K562 (cell line): ENCODE measurements at regions not wholly inside any gene's neighbourhood (a gene's known extent, or its start where the extent isn't known, plus 50 kb on each side); places are given as distances from the start of the nearest gene placed in this dataset.

ENCODE experiments used
- ATAC-seq: fragments of 200-7000 bp; cut with Tn5 transposase; 3 replicates; pipeline ENCODE4 v1.9.1; 2020; ENCODE audit warnings: moderate library complexity
- BruUV-seq: library from RNA; stranded (reverse); fragments of 400-500 nt; replicated peaks from 2 replicates; lab custom pipeline; 2021; lab: Mats Ljungman, UMichigan
- CTCF ChIA-PET: fragments of 300-600 bp; formaldehyde crosslinking; extraction: SDS; loops from one replicate; lab custom pipeline; 2021; ENCODE audit warnings: low intra/inter-chr PET ratio; lab: Yijun Ruan, JAX
- POLR2A ChIA-PET: fragments of 300-600, 350-650 bp; sonication (Branson Sonifier 250); formaldehyde crosslinking; extraction: SDS; loops from one replicate; lab custom pipeline; 2021; ENCODE audit warnings: antibody characterized with exemption, inconsistent platforms; lab: Yijun Ruan, JAX
- DNase-seq, 4 experiments: peaks; one replicate each; pipeline versions ENCODE4 v3.0.0 to v3.0.0-alpha.2; 2011 to 2018; ENCODE audit warnings: low spot score in 3 of 4, mixed read lengths in 3 of 4; ENCODE audit errors: extremely low read depth in 1 of 4
- FAIRE-seq: peaks from 2 replicates; lab custom pipeline; 2011; peaks lifted over from hg19 to GRCh38; lab: Jason Lieb, UNC
- H2AFZ ChIP-seq: 2 replicates; pipeline ENCODE4 v1.6.0; 2011; ENCODE audit warnings: low read depth, low read length, control low read depth, inconsistent platforms
- H3K27ac ChIP-seq: fragments of 200-600 bp; 3 replicates; pipeline ENCODE4 v1.8.0; 2011; ENCODE audit warnings: low read depth, mild to moderate bottlenecking, control low read depth, inconsistent platforms, low read length, moderate library complexity, mixed read lengths; ENCODE audit errors: extremely low read depth
- H3K27me3 ChIP-seq, 2 experiments: fragments of 300-600 bp in 1 of 2; 2 replicates in 1 of 2; 3 replicates in 1 of 2; pipeline versions ENCODE4 v1.6.0 to v1.8.0; 2011; ENCODE audit warnings: inconsistent platforms in 2 of 2, low read length in 2 of 2, mild to moderate bottlenecking in 1 of 2, mixed read lengths in 1 of 2, moderate library complexity in 1 of 2; ENCODE audit not compliant: control insufficient read depth in 2 of 2, insufficient read depth in 2 of 2
- H3K36me3 ChIP-seq: fragments of 300-600 bp; 3 replicates; pipeline ENCODE4 v1.8.0; 2011; ENCODE audit warnings: mild to moderate bottlenecking, low read length, inconsistent platforms; ENCODE audit not compliant: control insufficient read depth, insufficient read depth
- H3K4me1 ChIP-seq, 2 experiments: fragments of 200-600 bp in 1 of 2; replicated peaks in 1 of 2; 2 replicates in 1 of 2; 3 replicates in 1 of 2; pipeline versions ENCODE4 v1.5.1 to v1.8.0; 2011; ENCODE audit warnings: inconsistent platforms in 2 of 2, low read length in 2 of 2, mild to moderate bottlenecking in 1 of 2, mixed read lengths in 1 of 2, moderate library complexity in 1 of 2; ENCODE audit not compliant: control insufficient read depth in 2 of 2, insufficient read depth in 2 of 2
- H3K4me2 ChIP-seq: 2 replicates; pipeline ENCODE4 v1.6.1; 2011; ENCODE audit warnings: low read length, control low read depth, inconsistent platforms, mixed read lengths; ENCODE audit not compliant: insufficient read depth
- H3K4me3 ChIP-seq: fragments of 200-600 bp; sonication (generic), shearing (Covaris generic); 2 replicates; pipeline ENCODE4 v1.5.1; 2016; ENCODE audit warnings: control low read depth, inconsistent platforms
- H3K79me2 ChIP-seq: fragments of 200-600 bp; 3 replicates; pipeline ENCODE4 v1.8.0; 2011; ENCODE audit warnings: low read length, inconsistent platforms; ENCODE audit not compliant: control insufficient read depth, insufficient read depth
- H3K9ac ChIP-seq, 2 experiments: 2 replicates each; pipeline versions ENCODE4 v1.6.0 to v1.6.1; 2011; ENCODE audit warnings: low read depth in 2 of 2, low read length in 2 of 2, control low read depth in 1 of 2, inconsistent platforms in 1 of 2, mild to moderate bottlenecking in 1 of 2, mixed read lengths in 1 of 2; ENCODE audit not compliant: insufficient read depth in 1 of 2
- H3K9me1 ChIP-seq: one replicate; pipeline ENCODE4 v1.6.0; 2011; ENCODE audit warnings: inconsistent platforms, mild to moderate bottlenecking, low read length, moderate library complexity; ENCODE audit not compliant: control insufficient read depth, insufficient read depth
- H3K9me3 ChIP-seq: replicated peaks from 2 replicates; pipeline ENCODE4 v1.5.1; 2011; ENCODE audit warnings: low read depth, low read length, inconsistent platforms; ENCODE audit not compliant: control insufficient read depth, insufficient read depth
- H4K20me1 ChIP-seq: replicated peaks from 2 replicates; pipeline ENCODE4 v1.6.1; 2011; ENCODE audit warnings: low read length, inconsistent platforms, mixed read lengths; ENCODE audit not compliant: control insufficient read depth, insufficient read depth
- CLOCK ChIP-seq: fragments of 250-450 bp; sonication (Bioruptor Pico); IDR thresholded peaks from 2 replicates; pipeline ENCODE4 v1.4.0; 2020; ENCODE audit warnings: mild to moderate bottlenecking, moderate library complexity, borderline replicate concordance
- CTCF ChIP-seq, 3 experiments: IDR thresholded peaks in 2 of 3; conservative IDR thresholded peaks in 1 of 3; 2 replicates each; pipeline ENCODE4 v1.5.1; 2011 to 2012; ENCODE audit warnings: low read length in 3 of 3, mild to moderate bottlenecking in 3 of 3, control low read depth in 2 of 3, improper control_type of control experiment in 1 of 3, inconsistent platforms in 1 of 3, low read depth in 1 of 3, mixed read lengths in 1 of 3, moderate library complexity in 1 of 3; ENCODE audit not compliant: insufficient read depth in 2 of 3
- CTCFL ChIP-seq: IDR thresholded peaks from 2 replicates; pipeline ENCODE4 v1.6.1; 2011; ENCODE audit warnings: borderline replicate concordance, low read depth, mild to moderate bottlenecking, moderate library complexity, low read length; ENCODE audit not compliant: insufficient read depth, poor library complexity, severe bottlenecking
- E2F1 ChIP-seq: sonication (generic); formaldehyde crosslinking; IDR thresholded peaks from 2 replicates; pipeline ENCODE4 v1.8.1; 2023; ENCODE audit warnings: mild to moderate bottlenecking, missing genetic modification reagents, moderate library complexity
- HDAC3 ChIP-seq: fragments of 450-650 bp; IDR thresholded peaks from 2 replicates; pipeline ENCODE4 v1.6.1; 2018; ENCODE audit warnings: borderline replicate concordance, mild to moderate bottlenecking, moderate library complexity; ENCODE audit not compliant: partially characterized antibody
- HOXB6 ChIP-seq: fragments of 250-450 bp; sonication (Bioruptor Pico); IDR thresholded peaks from 2 replicates; pipeline ENCODE4 v1.5.1; 2022; ENCODE audit warnings: mild to moderate bottlenecking, borderline replicate concordance
- KAT8 ChIP-seq: fragments of 450-650 bp; IDR thresholded peaks from 2 replicates; pipeline ENCODE4 v1.6.1; 2016; ENCODE audit warnings: low read depth, mild to moderate bottlenecking
- KHSRP ChIP-seq: fragments of 450-650 bp; IDR thresholded peaks from 2 replicates; pipeline ENCODE4 v1.6.1; 2017
- MCM5 ChIP-seq: fragments of 450-650 bp; IDR thresholded peaks from 2 replicates; pipeline ENCODE4 v1.6.1; 2016; ENCODE audit warnings: low read depth
- PHF20 ChIP-seq: fragments of 450-650 bp; IDR thresholded peaks from 2 replicates; pipeline ENCODE4 v1.6.1; 2018; ENCODE audit not compliant: partially characterized antibody
- RFX7 ChIP-seq: fragments of 250-450 bp; sonication (Bioruptor Pico); IDR thresholded peaks from 2 replicates; pipeline ENCODE4 v1.5.1; 2021; ENCODE audit warnings: mild to moderate bottlenecking
- ZNF124 ChIP-seq: sonication (generic); formaldehyde crosslinking; IDR thresholded peaks from 2 replicates; pipeline ENCODE4 v1.8.1; 2022; ENCODE audit warnings: missing genetic modification reagents
- ZNF140 ChIP-seq: fragments of 250-450 bp; sonication (Bioruptor Pico); IDR thresholded peaks from 2 replicates; pipeline ENCODE4 v1.8.0; 2021; ENCODE audit warnings: moderate library complexity, mild to moderate bottlenecking, inconsistent platforms
- ZNF274 ChIP-seq: IDR thresholded peaks from 2 replicates; pipeline ENCODE4 v1.6.1; 2011; ENCODE audit warnings: low read depth, mild to moderate bottlenecking, low read length, moderate library complexity, borderline replicate concordance
- ZSCAN32 ChIP-seq: fragments of 450-650 bp; formaldehyde crosslinking; IDR thresholded peaks from 2 replicates; pipeline ENCODE4 v1.4.0; 2020; ENCODE audit warnings: mild to moderate bottlenecking, moderate library complexity
- WGBS: fragments of 100-300 bp; shearing (Covaris generic); methylation state at CpG from one replicate; pipeline ENCODE4 v1.1.6; 2016; ENCODE audit warnings: low coverage, mixed read lengths; ENCODE audit not compliant: insufficient coverage; ENCODE audit errors: missing lambda C conversion rate; 5-methylcytosine and 5-hydroxymethylcytosine counted together
- in situ Hi-C: fragments of 300-500 bp; cut with MboI; formaldehyde crosslinking; loops from 4 replicates; pipeline ENCODE4 v1.15.0; 2018; ENCODE audit warnings: inconsistent platforms, mixed read lengths
- intact Hi-C: fragments of 100-400 bp; cut with micrococcal nuclease; formaldehyde crosslinking; loops from 2 replicates; pipeline ENCODE4 v1.14.2; 2022

GRCh38 chr12:112564160-112564784 is 145.5 kb downstream of the PTPN11 start:
- Histone ChIP-seq H3K9ac (no peak overlapping the region), H3K9me1 (no peaks in the 10 kb centered on the region), H4K20me1 (no peaks in the 10 kb centered on the region), H3K27ac (no peak overlapping the region), H3K79me2 (no peaks in the 10 kb centered on the region), H3K27me3 (peaks cover 11 to 18% of the 10 kb centered on the region in 2 experiments; a peak in 4 of 5 replicates), H3K9me3 (no peaks in the 10 kb centered on the region), H3K36me3 (no peaks in the 10 kb centered on the region), H2AFZ (no peak overlapping the region), H3K4me3 (no peak overlapping the region), H3K4me2 (no peak overlapping the region), H3K4me1 (no peaks in the 10 kb centered on the region)
- intact Hi-C loops: no loop called here
- in situ Hi-C loops: no loop called here
- 2% methylated on average over 11 of the region's 11 CpGs for WGBS
- TF ChIP-seq ZSCAN32 (CRISPR knock-in tag) (no peak), ZNF124 (no peak), MCM5 (no peak), PHF20 (no peak), ZNF274 (no peak), ZNF140 (CRISPR knock-in tag) (no peak), HDAC3 (no peak), HOXB6 (CRISPR knock-in tag) (no peak), KAT8 (no peak), E2F1 (CRISPR knock-in tag) (no peak), CTCFL (peak; percentile 50), KHSRP (no peak), CTCF (IDR thresholded peaks at IDR 0.05 in 2 of 3, conservative IDR thresholded peaks at IDR 0.05 in 1 of 3; ENCODE audit: insufficient read depth in 2 of 3, low read depth in 1 of 3, low read length in 3 of 3) (peak in 2 of 3 experiments; percentile 26 to 53; a peak in 2 of 6 replicates), RFX7 (CRISPR knock-in tag) (no peak), CLOCK (CRISPR knock-in tag) (no peak)
- DNase-seq (peak in 3 of 4 experiments; percentile 20 to 32 (median 21)), ATAC-seq (0 out of 3 replicates have a peak, but pooled peaks have one; percentile 37), FAIRE-seq (no peak)
- ChIA-PET CTCF (no interaction called here), POLR2A (interaction anchor here (1.0 to 1.1 kb wide), 2 partner anchors 9 to 15 kb away, joined by 3 read pairs; no protein-coding TSS in a partner anchor)
- BruUV-seq: no TSS peak
